GM19438 (cell line): ENCODE measurements at regions not wholly inside any gene's neighbourhood (a gene's known extent, or its start where the extent isn't known, plus 50 kb on each side); places are given as distances from the start of the nearest gene placed in this dataset.

Experiments
- ATAC-seq: cut with Tn5 transposase; IDR thresholded peaks from one replicate; pipeline ENCODE4 v1.9.1; 2021; ENCODE audit warnings: low read depth; ENCODE audit not compliant: unreplicated experiment

DNA sequence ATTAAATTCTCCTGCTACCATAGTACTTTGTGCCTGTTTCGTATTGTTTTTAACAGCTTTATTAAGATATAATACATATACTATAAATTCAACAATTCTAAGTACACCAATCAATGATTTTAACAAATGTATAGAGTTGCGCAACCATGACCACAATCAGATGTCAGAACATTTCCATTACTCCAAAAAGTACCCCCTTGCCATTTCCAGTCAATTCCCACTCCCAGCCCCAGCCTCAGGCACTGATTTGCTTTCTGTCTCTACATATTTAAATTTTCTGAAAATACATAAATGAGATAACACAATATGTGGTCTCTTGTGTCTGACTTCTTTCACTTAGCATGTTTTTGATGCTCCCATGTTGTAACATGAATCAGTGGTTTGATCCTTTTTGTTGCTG, 193.9 kb downstream of the FIGN start:
- ATAC-seq, result no peak

DNA sequence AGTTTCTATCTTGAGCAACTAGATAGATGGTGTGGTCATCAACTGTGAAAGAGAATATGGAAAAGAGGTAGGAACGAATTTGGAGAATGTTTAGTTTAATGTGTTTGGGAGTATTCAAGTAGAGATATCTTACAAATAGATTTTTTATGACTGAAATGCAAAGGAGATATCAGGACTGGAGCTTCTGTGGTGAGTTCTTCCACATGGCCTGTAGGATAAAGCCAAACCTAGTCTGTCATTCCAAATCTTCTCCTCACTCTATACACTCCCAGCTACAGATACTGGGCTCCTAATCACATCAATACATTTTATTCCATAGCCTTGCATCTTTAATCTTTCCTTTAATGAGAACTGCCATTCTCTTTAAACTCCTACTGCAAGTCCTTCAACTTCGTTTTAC, 194.3 kb downstream of the FIGN start:
- no peak for ATAC-seq

DNA sequence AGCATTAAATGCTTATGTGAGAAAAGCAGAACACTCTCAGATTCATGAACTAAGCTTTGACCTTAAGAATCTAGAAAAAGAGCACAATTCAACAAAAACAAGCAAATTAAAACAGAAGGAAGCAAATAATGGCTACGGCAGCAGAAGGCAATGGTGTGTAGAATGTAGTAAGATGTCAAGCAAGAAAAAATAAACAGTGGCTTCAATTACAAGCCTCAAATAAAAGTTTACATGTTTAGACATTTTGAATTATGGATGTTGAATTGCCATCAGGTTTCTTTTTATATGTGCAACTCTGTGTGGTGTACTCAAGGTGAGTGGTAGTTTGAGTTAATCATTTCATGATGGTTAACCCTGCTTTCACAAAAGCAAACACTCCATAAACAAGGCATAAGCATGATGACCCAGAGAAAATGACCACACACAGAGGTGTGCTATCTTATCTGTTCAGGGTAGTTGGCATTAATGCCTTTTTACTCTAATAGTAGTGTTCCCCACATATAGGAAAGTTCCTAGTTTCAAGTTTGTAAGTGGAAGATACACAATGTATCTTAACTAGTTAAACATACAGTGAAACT, 207.1 kb downstream of the FIGN start:
- no peak for ATAC-seq

DNA sequence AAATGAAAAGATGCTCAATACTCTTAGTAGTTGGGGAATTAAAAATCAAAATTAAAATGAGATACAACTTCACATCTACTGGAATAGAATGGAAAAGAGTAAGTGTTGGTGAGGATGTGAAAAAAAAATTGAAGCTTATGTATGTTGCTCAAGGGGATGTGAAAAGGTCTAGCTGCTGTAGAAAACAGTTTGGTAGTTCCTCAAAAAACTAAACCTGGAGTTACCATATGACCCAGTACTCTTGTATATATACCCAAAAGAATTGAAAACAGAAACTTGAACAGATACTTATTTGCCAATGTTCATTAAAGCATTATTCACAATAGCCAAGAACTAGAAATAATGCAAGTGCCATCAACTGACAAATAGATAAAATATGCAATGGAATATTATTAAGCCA, 208.4 kb downstream of the FIGN start:
- ATAC-seq, result no peak

DNA sequence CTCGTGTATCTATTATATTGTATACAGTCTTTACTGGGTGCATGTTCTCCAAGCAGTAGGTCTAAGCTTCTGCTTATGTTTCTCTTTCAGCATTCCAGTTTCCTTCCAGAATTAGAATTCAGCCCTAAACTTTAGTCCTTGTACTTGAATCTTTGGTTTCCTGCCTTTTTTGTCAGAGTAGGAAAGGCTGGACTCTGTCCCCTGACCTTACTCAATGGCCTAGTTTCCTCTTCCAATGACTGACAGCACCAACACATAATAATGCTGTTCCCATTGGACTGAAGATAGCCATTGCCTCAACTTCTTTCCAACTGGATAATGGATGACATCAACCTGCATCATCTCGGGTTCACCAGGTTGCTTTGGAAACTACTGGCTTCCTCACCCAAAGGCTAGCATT, 217.0 kb downstream of the FIGN start:
- no peak for ATAC-seq

DNA sequence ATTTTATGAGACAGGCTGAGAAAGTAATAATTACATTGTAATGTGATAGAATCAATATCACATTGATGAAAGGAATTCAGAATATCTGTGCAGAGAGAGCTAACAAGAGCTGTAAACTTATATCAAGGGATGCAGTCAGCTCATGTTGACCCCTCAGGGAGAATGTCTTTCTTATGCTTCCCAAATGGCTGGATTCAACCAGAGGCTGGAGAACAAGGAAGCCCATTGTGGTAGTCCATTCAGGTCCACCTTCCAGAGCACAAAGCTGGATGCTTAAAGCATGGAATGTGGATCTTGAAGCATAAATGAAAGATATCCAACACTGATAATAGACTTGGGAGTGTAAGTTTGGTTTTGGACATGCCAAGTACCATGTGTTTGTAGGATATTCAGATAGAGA, 220.0 kb downstream of the FIGN start:
- ATAC-seq, result no peak

DNA sequence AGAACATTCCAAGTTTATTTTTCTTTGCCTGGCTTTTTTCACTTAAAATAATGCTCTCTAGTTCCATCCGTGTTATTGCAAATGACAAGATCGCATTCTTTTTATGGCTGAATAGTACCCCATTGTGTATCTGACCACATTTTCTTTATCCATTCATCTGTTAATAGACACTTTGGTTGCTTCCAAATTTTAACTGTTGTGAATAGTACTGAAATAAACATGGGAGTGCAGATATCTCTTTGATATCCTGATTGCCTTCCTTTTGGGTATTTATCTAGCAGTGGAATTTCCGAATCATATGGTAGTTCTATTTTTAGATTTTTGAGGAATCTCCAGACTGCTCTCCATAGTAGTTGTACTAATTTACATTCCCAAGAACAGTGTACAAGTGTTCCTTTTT, 230.5 kb downstream of the FIGN start:
- ATAC-seq, result no peak

DNA sequence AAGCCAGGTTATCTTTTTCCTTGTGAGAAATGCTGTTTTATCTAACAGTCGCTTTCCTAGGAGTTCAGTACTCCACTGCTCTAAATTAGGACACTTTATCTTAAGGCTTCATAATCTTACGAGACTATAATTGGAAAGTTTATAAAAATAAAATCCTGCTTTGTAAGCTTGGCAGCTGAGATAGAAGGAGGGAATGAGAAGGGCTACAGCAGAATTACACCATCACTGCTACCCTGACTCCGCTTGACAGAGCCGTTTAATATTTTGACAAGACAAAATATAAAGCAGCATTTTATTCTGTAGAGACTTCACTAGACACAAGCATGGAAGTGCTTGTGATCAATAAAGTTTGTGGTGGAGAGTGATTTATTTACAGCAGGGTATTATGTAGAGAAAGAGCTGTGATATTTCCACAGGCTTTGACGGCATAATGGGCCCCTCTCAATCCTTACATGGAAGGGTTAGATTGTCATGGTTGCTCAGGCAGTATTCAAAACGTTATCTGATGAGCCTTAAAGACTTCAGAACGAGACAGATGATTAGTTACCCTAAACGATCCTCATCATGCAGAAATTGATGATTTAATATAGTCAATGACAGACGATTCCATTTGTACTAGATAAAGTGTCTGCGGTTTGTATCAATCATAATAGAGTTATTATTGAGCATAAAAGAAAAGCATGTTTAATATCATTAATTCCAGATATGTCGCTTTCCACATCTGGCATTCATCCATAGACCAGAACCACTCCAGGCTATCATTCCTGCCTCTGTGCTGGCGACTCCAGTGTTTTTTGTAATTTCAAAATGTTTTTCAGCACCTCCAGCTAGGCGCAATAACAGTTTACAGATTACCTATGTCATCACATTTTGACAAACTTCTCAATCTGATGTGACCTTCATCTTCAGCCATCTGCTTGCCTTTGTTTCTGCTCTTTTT, 242.2 kb downstream of the FIGN start:
- ATAC-seq, result no peak

DNA sequence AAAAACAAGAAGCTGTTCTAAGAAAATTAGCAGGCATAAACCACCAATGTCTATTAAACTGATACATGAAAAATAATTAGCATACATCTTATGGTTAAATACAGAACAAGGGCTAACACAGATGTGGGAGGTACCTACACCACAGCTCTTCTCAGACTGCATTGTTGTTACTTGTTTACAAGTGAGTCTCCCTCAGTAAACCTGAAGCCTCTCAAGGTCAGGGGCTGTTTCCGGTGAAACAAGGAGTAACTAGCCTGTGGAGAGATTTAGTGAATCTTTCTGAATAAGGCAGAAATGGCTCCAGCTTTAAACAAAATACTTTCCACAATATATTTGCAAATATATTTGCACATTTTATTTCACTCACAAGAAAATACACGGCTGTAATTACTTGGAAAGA, 244.0 kb downstream of the FIGN start:
- no peak for ATAC-seq

DNA sequence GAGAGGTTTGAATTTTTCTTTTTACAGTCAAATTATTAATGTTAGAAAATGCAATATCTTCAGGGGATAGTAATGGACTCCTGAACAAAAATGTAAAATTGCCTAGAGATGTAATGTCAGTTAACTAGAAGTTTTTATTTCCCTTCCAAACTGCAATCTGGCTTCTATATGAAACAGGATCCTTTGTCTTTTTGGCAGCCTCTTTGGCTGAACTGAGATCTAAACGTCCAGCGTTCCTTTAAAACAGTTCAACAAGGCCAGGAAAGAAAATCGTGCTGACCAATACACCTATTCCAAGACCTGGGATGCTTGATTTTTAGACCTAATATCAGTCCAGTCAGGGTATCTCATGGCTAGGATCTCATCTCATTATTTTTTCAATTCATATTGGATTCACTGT, 245.5 kb downstream of the FIGN start:
- ATAC-seq, result no peak

DNA sequence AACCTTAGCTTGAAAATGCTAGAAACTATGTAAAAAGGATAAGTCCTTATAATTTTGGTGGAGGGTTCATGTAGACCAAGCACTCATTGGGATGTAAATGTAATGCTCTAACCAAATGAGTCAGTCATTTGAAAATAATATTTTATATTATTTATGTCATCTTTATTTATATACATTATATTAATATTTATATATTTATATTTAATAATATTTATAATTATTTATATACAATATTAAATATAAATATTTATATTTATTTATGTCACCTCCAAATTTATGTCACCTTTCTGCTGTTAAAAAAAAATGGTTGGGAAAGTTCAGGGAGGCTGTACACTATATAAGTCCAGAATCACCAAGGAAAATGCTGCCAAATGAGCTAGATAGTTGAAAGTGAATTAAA, 254.3 kb downstream of the FIGN start:
- no peak for ATAC-seq

DNA sequence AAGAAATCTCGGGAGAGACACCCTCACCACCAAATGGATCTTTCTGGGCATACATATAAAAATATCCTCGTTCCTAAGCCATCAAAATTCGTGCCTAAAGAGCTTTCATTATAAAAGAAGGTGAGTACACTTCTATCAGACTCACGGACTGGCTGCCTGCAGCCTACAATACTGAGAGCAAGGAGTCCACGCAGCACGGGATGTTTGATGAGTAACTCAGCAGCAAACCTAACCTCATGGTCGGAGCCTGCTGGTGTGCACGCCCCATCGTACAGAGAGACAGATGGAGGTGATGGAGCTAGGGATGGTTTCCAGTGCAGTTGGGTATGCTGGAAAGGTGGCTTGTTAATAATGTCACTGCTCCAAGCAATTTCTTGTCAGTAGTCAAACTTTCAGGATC, 256.2 kb downstream of the FIGN start:
- no peak for ATAC-seq

DNA sequence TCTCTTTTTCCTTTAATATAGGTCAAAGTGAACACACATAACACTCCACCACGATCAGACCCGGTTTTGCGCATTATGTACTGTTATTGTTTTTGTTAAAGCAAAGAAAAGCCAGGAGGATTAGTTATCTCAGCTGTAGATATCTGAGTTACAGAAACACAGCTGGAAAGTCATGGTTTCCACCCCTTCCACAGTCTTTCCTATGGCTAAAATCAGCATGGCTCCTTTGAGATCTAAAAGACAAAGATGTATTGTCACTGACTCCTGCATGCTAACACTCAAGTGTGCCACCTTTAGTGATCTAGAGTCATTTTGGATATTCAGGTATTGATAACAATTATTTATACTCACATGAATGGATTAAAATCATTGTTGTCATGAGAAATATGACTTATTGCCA, 260.0 kb downstream of the FIGN start:
- no peak for ATAC-seq

DNA sequence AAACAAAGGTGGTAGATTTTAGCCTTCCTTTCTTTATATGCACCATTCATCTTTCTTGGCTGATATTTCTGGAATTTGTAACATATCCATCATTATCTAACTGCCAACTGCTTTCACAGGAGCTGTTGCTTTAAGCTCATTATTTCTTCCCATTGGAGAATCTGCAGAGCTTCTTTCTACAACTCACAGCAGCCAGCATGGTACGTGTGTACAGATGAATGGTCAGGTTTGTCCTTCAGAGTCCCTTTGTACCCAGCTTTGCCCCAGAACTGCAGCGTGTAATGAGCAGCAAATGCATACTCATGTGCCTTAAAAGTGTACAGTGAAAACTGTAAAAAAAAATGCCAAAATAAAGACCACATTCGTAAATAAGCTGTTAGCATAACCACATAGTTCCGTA, 260.9 kb downstream of the FIGN start:
- no peak for ATAC-seq

DNA sequence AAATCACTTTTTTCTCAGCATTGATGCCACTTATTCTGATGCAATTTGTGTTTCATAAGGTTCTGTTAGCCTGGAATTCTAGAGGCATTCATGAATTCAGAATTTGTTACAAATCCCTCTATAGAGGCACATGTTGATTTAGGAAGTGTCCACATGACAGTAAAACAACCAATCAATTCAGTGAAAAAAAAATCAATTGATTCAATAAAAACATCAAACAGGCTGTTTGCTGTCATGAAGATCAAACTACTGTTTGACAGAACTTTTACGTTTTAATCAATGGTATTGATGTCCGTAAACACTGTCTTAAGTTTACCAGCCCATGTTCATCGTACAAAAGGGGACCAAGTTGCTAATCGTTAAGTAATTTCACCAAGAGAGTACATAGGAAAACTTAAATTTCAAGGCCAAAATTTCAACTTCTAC, 261.5 kb downstream of the FIGN start:
- no peak for ATAC-seq

DNA sequence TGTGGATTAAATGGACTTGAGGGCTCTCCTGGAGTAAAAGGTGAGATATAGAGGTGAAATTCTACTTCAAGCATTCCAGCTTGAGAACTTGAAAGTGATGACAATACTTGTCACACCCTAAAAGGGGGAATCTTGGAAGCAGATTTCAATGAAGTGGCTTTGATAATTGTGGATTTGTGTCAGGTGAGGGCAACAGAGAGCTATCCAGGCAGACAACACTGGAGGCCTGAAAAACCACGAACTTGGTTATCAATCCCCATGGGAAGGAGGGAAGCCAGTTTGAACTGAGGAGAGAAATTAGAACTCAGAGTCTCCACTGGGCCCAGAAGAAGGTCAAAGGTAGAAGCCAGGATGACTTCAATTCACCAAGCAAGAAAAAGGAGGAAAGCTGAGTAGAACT, 263.9 kb downstream of the FIGN start:
- ATAC-seq, result no peak

DNA sequence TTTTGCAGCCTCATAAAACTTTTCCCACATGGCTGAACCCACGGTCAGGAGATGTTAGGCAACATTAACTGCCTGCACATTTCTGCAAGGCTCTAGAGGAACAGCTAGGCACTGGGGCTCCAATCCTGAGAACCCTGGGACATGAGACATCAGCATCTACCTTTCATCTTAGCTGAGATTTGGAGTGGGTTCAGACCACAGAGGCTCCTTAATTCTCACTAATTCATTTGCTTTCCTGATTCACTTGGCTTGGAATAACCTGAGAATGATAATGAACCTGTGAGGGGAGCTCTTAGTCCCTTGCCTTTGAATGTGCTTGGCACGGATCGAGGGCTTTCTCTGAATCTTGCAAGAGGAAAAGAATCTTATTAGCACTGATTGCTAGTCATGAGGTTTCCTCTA, 266.2 kb downstream of the FIGN start:
- ATAC-seq, result no peak

DNA sequence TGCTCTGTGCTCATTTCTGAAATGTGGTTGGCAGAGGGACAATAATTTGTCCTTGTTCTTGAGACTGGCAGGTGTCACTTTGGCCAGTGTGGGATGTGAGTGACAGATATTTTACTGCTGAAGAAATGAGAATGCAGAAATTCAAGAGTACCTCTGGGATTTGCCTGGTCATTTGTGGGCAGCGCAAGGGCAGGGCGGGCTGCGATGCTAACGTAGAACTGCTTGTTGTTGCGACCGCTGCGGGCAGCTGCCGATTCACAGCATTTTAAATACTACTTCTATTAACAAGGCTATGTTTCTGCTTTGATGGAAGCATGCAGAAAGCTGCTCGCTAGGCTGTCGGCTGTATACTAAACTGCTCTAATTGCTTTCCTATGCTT, 268.6 kb downstream of the FIGN start:
- ATAC-seq, result no peak

DNA sequence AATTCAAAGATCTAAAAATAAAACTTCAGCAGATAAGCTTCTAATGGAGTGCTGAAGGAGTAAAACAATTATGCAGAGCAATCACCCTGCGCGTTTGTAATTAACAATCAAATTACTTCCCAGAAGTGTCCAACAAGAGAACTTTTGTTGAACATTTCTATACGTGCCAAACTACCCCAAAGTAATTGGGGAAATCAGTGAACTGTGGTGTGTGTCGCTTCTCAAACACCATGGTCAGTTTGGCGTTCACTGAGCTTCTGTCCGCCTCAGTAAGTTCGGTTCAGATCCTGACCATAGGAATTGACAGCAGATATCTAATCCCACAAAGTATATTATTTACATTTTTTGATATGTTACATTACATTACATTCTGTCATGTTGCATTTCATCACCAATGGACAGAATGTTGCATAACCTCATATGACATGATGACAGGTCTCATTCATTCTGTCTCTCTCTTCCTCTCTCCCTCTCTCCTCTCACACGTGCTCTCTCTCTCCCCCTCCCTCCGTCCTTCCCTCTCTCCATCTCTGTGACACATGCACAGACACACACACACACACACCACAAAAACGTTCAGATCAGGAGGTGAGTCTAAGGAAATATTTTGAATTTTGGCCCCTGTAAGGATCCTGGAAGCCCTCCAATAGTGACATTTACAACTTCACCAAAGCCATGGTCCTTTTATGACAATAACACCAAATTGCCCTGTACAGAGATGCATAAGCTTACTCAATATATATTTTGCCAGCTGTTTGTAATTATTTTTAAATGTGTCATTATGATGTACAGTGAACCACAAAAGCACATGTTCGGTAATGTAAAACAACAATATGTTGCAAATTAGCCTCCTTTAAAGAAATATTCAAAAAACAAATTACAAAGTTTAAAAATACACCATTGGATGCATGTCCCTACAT, 269.2 kb downstream of the FIGN start:
- ATAC-seq, result no peak

DNA sequence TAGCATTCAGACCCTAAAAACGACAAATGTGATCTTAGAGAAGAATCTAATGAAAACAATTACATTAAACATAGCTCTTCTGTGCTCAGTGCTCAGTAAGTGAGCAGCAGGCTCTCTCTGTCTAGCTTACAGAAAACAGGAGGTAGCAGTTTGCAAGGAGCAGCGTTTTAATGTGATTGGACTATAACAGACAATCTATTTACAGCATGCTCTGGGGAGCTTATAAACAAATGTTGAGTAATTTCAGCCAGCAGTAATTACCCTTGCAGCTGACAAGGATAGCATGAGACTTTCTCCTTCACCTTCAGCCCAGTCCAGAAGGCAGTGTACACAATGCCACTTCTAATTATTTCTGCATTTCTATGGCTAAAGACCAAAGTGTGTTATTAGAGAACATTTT, 270.4 kb downstream of the FIGN start:
- ATAC-seq, result no peak

DNA sequence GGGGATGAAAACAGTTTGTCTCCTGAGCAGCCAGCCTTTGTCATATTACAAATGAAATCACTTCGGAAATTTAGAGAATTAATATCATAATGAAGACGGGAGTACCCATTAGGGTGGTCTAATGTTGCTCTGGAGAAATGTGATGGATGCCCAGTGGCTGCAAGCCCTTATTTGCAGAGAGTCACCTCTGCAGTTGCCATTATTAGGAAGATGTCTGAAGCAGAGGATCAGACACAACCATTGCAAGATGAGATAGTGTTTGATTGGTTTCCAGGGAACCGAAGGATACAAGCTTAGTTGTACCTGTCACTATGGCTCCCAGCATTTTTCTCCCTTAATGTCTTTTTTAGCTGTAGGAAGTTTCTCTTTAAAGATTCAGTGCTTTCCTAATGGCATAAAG, 272.4 kb downstream of the FIGN start:
- no peak for ATAC-seq
